ENCODE measurements at regions not wholly inside any gene's neighbourhood (a gene's known extent, or its start where the extent isn't known, plus 50 kb on each side); places are given as distances from the start of the nearest gene placed in this dataset.

DNA sequence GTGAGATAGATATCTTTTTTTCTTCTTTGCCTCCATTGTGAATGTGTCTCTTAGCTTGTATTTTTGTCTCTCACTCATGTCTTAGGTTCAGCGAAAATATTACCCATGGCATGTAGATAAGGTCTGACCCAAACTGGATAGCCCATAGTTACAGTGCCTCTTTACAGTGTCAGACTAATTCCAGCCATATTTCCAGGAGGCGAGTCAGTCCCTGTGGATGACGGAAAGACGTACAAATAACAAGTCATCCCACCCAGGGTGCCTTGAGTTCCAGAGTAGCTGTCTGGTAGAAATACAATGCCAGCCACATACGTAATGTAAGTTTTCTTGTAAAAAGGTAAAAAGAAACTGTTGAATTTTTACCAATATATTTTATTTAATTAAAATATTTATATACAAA lies 157.3 kb downstream of the ZNF281 start:
- DNase-seq (ENCODE audit: low spot score): no peak

DNA sequence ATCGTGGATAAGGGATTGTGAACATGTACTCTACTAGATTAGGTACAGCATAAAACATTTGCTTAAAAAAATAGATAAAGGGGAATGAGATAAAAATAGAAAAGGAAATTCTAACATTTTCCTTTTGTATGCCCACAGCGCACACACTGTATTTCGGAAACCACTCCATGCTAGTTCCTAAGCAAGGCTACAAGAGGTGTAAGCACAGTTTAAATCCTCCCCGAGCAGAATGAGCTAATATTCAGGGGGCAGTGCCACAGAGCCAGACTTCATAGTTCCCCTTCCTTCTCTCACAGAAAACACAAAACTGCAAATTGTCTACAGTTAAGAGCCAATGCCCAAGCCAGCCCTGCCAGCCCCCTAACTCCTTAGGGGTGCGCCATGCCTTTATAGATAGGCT lies 159.4 kb downstream of the ZNF281 start:
- no peak for DNase-seq (ENCODE audit: low spot score)

DNA sequence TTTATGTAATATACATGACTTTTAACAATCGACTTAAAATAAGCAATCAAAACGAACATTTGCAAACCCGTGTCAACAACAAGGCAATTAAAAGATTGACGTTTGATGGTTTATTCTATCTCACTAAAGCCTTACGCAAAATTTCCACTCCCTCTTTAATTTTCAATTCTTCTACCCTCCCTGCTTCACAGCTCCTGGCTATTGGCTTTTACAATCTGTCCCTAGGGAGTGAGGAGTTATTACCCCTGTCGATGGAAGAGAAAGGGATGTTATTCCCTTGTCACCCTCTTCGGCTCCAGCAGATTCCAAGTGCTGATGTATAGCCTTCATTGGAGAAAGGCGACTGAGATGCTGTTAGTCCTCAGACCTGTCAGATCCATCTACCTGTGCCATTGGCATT lies 161.3 kb downstream of the ZNF281 start:
- no peak for DNase-seq (ENCODE audit: low spot score)

DNA sequence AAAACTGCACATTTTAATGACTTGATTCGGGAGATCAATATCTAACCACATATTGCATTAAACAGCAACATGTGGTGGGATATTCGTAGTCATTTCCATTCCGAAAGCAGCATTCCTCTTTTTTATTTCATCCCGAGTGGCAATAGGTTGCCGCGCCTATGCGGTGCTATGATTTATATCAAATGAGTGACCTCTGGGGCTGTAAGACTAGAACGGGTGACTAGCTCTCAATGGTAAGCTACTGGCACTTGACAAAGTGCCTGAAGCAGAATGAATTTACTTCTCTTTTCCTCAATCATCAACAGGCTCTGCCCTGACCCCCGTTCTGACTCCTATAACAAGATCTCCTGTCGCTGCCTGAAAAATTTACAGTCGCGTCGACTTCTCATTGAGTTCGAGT lies 162.3 kb downstream of the ZNF281 start:
- no peak for DNase-seq (ENCODE audit: low spot score)

DNA sequence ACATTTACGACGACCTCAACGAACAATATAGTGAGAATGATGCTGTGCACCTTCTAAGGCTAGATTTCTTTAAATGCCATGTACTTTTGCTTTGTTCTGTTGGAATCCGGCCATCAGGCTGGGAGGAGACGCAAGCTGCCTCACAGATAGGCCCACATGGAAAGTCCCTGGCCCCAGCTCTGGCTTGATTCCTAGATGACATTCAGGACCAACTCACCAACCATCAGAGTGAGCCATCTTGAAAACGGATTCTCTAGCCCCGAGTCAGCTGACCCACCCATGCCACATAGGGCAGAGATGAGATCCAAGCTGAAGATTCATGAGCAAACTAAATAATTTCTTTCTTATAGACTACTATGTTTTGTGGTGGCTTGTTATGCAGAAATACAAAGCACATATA lies 164.4 kb downstream of the ZNF281 start:
- DNase-seq (ENCODE audit: low spot score): no peak

DNA sequence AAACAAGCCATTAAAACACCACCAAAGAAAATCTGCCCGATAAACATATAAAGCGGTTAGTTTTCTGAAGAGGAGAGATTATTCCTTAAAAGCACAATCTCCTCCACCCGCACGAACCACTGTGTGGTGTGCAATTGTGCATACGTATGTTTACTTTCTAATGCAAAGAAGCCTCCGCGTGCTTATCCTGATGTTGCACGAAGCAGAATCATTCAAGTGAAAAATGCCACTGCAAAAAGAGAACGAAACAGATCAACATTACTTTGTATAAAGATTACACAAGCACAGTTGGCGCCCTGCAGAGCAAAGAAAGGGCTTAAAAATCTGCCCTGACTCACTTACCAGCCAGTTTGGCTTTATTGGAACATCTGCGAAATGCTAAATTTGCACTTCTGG lies 166.8 kb downstream of the ZNF281 start:
- DNase-seq (ENCODE audit: low spot score): no peak

DNA sequence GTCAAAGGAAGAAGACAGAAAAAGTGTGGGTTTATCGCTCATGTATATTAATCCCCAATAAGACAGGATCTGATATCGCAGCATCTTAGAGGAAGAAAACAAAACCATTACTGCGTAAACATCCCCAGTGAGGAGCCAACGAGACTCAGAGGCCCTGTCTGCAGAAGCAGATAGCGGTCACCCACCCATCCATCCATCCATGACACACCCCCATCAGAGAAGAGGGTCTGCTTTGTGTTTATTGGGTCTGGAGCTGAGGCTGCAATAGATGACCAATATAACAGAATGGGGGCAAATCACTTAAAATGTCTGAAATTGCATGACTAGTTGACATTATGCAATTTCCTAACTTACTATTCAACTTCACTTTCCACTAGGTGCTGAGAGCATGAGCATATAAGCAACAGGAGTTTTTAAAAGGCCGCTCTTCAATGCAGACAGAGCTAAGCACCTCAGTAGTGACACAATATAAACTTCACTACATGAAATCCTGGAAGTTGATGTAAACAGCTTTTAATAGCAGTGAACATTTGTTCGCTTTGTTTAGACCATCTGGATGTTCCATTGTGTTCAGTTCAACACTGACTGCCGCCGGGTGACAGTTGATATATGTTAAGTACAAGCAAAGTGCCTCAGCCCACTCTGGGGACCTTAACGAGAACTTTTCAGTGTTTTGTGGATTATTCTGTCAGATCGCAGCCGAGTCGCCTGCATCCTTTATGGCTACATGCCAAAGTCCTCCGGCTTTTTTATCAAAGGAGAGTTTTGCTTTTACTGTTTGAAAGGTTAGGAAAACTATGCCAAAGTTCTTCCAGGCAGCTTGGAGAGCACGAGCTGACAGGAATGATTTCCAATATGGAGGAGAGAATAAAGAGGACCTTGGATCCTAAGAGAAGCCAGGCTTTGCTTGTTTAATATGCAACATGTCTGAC lies 167.5 kb downstream of the ZNF281 start:
- no peak for DNase-seq (ENCODE audit: low spot score)

DNA sequence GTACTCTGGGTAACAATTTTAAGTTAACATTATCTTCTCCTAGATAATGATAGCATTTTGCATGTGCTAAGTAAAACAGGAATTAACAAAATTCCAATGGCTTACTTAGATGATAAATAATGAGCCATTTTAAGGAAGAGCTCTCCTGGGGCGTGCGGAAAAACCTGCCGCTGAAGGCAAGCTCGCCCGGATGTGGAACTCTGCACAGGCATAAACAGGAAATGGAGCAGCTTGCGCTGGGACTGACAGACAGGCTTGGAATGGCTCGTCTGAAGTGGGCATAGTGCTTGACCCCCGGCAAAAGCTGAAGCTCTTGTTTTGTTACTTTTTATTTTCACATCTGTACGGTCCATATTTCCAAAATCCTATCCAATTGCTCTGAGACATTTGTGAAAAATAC lies 169.2 kb downstream of the ZNF281 start:
- no peak for DNase-seq (ENCODE audit: low spot score)

DNA sequence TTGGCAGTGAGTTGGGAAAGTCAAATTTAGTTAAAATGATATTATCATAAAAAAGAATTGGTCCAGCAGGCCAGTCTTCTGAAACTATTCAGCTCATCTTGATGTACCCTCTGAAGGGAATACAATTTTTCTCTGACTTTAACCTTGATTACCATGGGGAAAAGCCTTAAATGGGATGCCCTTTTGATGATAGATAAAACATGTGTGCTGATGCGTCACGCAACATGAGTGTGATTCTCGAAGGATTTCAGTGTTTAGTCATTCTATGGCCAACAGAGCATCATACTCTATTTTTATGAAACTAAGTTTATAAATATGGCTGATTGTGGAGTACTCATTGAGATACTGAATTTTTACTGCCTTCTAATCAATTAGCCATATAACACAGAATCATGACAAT lies 171.5 kb downstream of the ZNF281 start:
- no peak for DNase-seq (ENCODE audit: low spot score)

DNA sequence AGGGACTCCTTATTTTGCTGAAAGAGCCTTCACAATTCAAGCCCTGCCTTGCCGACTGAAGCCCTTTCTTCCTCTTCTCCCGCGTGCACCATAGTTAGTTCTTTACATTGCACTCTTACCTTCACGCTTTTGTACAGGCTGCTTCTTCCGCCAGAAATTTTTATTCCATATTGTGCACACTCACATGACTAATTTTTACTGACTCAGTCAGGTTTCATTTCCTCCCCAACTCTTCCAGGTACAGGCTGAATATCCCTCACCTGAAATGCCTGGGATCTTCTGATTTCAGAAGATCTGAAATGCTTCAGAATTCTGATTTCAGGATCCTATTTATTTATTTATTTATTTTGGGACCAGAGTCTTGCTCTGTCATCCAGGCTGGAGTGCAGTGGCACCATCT lies 172.8 kb downstream of the ZNF281 start:
- no peak for DNase-seq (ENCODE audit: low spot score)

DNA sequence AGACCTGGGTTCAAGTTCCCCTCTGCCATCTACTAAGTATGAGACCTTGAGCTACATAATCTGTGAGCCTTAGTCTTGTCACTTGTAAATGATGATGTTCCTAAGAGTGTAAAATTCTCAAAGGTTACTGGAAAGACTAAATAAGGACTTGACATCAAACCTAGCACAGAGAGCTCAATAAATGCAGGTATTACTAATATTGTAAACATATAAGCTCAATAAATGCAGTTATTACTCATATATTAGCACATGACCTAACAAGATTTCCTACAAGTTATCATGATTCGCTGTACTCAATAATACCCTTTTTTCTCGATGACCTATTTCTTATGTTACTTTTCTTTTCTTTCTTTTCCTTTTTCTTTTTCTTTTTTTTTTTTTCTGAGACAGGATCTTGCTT lies 174.9 kb downstream of the ZNF281 start:
- no peak for DNase-seq (ENCODE audit: low spot score)

DNA sequence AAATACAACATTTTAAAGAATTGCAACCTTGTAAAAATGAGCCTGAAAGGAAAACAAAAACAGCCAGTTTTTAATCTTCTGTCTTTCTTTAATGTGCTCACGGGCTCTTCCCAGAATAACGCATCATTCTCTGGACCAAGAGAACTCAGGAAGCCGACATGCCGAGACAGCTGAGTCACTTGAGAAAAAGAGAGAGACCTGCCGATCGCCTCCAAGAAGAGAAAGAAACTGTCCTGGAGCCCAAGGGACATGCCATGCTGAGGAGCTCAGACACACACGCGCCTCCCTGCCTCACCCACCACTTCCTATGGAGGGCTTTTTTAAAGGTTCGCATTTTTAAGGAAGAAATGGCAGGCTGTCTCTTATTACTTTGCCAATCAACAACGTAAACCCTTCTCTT lies 176.4 kb downstream of the ZNF281 start:
- no peak for DNase-seq (ENCODE audit: low spot score)

DNA sequence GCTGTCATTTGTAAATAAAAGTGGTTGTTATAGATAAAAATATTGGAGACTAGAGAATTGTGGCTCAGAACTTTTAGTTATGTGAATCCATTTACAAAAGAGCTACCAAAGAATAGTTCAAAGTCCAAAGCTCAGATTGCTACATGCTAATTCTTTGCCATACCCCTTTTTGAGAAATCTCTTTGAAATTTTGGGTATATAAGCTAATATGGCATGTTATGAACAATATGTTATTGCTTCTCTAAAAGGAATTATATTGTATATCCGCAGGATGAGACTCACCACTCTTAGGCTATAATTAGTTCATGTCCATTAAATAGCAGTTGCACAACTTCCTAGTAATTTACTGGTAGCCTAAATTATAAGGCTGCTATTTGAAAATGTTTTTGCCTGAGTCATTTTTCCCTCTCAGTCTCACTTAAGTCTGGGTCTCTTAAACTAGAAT lies 178.0 kb downstream of the ZNF281 start:
- no peak for DNase-seq (ENCODE audit: low spot score)

DNA sequence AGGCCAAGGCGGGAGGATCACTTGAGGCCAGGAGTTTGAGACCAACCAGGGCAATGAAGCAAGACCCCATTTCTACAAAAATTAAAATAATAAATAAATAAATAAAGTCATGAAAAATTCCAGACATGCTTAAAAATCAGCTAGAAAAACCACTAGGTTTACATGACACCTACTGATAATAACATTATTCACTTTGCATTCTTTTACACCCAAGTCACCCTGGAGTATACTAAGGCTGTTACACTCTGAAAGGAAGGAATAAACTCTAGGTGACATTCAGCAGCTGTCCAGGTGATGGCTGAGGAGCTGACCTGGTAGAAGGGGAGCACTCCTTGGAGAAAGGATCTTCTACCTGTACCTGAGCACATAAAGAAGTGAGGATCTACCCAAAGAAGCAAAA lies 179.2 kb downstream of the ZNF281 start:
- no peak for DNase-seq (ENCODE audit: low spot score)

DNA sequence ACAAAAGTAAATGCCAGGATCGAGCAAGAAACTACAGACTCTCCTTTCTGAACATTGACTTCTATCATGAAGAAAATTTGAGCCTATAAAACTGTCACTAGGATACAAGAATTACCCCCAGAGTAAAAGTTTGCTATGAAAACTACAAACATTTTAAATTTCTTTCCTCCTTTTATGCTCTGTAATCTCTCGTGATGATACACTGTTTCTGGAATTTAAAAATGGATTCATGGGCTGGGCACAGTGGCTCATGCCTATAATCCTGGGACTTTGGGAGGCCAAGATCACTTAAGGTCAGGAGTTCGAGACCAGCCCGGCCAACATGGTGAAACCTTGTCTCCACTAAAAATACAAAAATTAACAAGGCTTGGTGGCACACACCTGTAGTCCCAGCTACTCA lies 181.3 kb downstream of the ZNF281 start:
- no peak for DNase-seq (ENCODE audit: low spot score)

DNA sequence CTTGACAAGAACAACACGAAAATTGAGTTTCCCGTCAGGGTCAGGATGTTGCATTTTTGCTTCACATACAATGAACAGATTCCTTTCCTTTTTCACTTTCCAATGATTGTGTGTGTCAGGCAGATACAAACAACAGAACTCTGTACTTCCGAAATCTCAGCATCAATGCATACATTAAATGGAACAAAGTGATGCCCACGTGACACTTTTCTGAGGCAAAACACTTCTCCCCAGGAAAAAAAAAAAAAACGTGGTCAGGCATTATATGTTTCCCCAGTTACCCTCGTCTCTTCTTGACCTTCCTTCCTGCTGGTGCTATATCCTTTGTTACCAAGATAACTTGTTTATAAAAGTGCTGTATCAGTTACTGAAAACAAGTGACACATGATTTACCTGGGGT lies 181.8 kb downstream of the ZNF281 start:
- DNase-seq (ENCODE audit: low spot score): no peak

Measured in LoVo (cell line).